ENCODE measurements at regions not wholly inside any gene's neighbourhood (a gene's known extent, or its start where the extent isn't known, plus 50 kb on each side); places are given as distances from the start of the nearest gene placed in this dataset.

DNA sequence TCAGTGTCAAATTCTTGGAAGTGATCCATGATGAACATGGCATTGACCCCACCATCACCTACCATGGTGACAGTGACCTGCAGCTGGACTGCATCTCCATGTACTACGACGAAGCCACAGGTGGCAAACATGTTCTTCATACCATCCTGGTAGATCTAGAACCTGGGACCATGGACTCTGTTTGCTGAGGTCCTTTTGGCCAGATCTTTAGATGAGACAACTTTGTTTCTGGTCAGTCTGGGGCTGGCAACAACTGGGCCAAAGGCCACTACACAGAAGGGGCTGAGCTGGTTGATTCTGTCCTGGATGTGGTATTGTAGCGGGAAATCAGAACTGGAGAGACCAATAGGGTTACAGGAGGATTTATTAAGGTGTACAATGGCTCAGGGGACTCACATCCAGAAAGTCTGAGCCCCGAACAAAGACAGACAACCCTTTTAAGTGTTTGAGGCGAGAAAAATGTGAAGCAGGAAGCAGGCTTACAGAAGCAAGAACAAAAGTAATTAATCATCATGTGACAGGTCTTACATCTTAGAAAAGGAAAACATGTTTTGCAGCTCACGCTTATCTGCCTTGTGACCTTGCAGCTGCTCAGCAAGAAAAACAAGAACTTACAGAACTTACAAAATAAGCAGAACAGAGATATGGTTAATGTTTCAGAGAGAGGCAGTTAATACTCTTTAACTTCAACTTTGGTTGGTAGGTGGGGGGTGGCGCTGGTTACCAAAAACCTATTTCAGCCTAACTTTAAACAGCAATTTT, 58.8 kb upstream of the MOCS1 start:
- DNase-seq (ENCODE audit: low spot score): no peak

Measured in CD4-positive, alpha-beta T cell treated with Interleukin-15 for 4 hours (primary cell).